GM18519 (cell line): ENCODE measurements at regions not wholly inside any gene's neighbourhood (a gene's known extent, or its start where the extent isn't known, plus 50 kb on each side); places are given as distances from the start of the nearest gene placed in this dataset.

Source experiments
- ATAC-seq: cut with Tn5 transposase; IDR thresholded peaks from one replicate; pipeline ENCODE4 v1.9.1; 2021; ENCODE audit warnings: mild to moderate bottlenecking, moderate library complexity; ENCODE audit not compliant: unreplicated experiment, low FRiP score

DNA sequence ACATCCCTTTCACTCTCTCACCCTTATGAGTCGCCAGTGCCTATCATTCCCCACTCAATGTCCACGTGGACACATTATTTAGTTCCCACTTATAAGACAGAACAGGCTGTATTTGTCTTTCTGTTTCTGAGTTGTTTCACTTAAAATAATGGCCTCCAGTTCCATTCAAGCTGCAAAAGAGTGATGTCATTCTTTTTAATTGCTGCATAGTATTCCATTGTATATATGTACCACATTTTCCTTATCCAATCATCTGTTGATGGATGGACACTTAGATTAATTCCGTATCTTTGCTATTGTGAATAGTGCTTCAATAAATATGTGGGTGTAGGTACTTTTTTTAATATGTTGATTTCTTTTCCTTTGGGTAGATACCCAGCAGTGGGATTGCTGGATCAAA is 79.1 kb downstream of the ZNF365 start:
- no peak for ATAC-seq

DNA sequence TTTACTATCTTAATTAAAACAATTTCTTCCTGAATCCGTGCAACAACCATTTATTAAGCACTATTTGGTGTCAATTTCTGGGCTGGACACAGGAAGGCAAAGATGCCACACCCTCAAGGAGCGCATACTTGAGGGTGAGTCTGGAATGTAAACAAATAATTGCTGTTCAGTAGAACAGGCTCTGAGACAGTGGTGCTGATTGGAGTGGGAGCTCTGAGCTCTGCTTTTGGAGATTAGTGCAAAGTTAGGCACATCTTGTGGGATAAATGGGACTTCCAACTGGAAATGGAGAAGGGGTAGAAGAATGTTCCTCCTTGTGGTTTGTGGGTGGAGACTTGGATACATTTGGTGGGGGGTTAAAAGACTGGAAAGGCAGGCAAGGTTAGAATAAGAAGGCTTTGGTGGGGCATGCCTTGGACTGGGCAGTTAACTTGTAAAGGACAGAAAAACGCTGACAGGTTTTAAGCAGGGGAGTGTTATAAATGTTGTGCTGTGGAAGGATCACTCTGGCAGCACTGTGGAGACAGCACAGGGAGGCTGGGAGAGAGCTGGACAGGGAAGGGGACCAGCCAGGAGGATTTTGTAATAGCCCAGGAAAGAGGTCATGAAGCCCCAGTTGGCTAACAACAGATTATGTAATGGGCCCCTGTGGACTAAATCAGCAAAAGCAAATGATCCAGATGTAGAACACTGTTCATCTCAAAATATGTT is 80.7 kb downstream of the ZNF365 start:
- ATAC-seq = no peak

DNA sequence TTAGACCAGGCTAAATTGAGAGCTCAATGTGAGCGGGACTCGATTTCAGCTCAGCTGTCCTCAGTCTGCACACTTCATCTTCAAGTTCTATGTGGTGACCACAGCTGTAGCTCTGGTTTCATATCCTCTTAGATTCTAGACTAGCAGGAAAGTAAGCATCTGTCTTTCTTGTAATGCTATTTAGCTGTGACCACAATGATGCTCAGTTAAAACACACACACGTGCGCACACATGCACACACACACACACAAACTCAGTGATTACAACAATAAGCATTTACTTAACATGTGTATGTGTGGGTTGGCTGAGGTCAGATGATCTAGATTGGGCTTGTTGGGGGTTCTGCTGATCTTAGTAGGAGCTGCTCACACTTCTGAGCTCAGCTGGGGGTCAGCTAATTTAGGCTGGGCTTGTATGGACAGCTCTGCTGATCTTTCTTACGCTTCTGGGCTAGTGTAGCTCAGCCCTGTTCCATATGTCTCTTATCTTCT is 82.5 kb downstream of the ZNF365 start:
- ATAC-seq = peak; percentile 99

DNA sequence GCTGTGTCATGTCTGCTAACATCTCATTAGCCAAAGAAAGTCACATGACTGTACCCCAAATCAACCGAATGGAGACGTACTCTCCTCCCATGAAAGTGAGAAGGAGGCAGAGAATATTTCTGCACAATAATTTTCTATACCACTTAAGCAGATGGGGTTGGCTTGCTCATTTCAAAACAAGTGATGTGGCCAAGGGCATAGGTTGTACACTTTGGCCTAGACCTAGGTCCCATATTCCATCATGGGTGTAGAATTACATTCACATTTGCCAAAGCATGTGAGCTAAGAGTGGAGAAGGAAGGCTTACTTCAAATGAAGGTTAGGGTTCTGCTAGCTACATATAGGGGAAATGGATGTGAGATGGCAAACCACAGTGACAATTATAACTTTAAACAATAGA is 83.0 kb downstream of the ZNF365 start:
- no peak for ATAC-seq

DNA sequence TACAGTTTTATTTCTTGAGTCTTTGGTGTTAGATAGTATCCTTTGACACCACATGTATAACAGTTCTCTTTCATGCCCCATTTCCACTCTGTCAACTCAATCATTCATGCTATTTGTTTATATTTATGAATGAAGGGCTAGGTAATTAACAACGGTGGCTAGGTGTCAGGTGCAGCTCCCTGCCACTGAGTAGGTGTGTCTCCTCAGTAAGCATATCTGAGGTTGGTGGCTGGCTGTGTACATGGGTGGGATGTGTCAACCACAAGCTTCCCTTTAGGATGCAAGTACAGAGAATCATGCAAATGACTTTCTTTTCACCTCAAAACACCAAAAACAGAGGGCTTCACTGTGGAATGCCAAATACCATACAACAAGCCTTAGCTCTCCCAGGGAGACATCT is 83.4 kb downstream of the ZNF365 start:
- no peak for ATAC-seq

DNA sequence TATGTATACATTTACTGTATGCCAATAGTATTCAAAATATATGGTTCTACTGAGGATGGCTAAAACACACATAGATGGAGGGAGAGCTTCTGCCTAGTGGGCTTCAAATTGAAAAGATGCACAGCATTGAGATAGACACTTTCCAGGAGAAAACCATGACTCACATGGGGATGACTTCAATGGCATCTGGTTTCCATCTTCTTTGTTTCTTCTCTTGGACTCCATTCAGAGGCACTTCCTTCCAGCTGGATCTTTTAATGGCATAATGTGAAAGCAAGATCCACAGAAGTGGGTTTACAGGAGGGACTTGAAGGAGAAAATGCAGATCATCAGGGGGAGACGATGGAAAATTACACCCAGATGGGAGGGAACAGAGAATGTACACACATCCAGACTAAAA is 84.9 kb downstream of the ZNF365 start:
- ATAC-seq = no peak

DNA sequence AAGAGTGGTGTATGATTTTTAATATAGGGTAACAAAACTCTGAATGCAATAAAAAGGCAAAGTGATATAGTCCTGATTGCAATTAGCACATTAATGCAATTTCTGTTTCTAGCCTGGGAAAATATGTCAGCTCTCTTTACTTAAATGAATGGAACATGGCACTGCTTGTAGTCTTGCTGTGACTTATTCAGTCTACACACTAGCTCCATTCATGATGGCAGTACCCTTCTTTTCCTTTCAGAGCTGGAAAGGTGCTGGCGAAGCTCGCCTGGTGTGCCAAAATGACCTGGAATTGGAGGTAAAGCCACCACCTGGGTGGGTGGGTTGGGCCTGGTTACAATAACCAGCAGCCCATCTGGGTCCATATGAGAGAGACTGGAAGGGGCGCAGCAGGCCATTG is 85.3 kb downstream of the ZNF365 start:
- no peak for ATAC-seq

DNA sequence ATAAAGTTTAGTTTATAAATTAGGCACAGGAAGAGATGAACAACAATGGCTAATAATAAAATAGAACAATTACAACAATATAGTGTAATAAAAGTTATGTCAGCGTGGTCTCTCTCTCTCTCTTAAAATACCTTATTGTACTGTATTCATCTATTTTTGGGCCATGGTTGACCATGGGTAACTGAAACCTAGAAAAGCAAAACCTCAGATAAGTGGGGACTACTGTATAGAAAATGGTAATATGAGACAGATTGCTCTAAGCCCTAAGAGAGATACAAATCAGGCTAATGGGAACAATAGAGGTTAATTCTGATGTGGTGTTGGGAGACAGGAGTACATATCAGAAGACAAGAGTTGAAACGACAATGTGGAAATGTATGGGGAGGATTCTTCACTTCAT is 86.2 kb downstream of the ZNF365 start:
- peak; percentile 33 for ATAC-seq

DNA sequence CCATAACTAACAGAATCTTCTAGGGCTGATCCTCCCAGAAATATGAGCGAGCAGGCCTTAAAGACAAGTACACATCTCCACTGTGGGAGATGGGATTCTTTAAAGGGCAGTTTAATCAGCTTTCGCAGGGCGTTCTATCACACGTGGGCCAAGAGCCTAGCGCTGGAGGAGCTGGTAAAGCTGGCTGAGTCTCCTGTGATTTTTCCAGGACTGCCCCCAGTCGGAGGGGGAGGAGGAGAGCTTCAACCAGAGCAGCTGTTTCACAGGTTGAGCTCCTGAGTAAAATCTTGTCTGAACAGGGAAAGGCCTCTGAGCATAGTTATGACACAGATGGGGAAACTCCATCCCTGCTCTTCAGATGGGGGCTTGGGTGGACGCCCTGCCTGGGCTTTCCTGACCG is 87.0 kb downstream of the ZNF365 start:
- no peak for ATAC-seq

DNA sequence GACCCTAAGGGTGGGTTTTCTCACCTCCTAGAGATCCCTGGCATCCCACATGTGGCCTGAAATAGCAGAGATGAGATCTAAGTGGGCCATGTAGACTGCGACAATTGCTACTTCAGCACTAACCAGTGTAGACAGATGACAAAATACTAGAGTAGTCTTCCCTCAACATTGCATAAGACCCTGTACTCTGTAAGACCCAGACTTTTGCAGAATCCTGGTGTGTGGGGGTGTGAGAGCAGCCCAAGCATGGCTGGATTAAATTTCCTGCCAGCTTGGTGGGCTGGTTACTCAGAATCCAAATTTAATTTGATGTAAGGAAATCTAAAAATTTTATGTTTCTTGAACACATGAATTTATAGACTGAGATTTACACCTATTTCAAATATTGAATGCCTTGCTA is 88.3 kb downstream of the ZNF365 start:
- ATAC-seq = no peak

DNA sequence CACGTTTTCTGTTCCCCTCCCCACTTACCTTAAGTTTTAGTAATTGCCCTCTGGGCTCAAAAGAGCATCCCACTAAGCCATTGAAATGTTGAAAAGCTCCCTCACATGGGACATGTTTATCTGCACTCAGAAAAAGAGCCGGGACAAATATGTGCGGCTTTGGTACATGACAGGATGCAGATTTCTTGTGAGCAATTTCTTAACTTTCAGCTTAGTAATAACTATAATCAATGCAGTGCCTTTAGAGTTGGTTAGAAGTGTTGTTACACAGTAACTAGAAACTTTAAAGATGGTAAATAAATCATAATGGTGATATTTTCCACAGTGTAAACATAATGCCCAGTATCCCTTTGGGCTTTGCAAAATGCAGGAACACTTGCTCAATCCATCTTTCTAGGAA is 89.2 kb downstream of the ZNF365 start:
- no peak for ATAC-seq

DNA sequence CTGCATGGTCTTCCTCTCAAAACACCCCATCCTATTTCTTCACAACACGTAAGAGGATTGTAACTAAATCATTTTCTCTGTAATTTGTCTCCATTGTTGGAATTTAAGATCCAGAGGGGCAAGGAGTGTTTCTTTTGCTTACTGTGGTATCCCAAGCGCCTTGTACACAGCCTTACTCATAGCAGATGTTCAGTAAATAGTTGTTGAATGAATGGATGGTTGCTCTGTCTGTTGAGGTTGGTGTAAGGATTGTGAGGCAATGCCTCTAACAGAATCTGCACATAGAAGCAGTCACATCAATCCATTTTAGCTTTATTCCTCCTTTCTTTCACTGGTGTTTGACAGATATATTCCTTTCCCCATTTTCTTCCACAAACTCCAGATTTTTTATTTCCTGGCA is 90.1 kb downstream of the ZNF365 start:
- ATAC-seq = no peak

DNA sequence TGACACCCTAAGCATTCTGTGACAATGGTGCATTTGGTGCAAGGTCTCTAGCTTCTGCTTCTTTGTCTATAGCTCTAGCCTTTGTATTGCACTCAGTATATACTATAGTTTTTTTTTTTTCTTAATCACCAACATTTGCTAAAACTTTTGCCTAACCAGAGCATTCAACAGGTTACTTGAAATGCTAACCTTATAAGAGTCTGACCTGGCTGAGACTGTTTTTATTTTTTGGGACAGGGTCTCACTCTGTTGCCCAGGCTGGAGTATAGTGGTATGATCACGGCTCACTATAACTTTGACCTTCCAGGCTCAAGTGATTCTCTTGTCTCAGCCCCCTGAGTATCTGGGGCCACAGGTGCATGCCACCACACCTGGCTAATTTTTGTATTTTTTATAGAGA is 92.4 kb downstream of the ZNF365 start:
- no peak for ATAC-seq

DNA sequence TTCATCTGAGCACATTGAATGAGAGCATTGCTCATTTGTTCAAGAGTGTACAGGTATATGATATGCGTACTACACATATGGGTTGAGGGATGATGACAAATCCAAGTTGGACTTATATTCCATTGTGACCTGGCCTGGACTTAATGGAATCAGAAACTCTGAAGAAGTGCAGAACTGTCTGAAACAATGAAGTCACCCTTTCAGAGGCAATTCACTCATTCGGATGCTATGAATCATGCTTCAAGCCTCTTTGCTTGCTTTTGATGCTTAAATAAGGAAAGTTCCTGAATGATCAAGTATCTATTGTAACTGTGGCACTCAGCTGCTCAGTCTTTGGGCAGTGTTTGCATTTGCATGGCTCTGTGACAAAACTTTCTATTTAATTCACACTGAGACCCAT is 93.4 kb downstream of the ZNF365 start:
- no peak for ATAC-seq

DNA sequence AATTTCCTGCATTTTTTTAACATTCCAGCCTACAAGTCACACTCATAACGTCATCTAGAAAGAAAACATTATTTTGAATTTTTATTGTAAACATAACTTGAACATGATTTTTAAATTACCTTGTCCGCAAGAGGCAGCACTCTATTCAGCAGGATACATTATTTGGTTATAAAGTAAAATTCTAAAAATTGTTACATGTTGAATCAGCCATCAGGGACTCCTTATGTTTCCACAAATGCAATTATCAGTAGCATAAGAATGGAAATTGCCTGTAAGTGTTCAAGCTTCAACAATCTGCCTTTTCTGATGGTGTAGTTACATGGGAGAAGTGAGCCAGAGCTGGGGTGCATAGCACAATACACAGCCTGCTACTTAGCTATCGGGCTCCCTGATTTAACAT is 97.5 kb downstream of the ZNF365 start:
- no peak for ATAC-seq

DNA sequence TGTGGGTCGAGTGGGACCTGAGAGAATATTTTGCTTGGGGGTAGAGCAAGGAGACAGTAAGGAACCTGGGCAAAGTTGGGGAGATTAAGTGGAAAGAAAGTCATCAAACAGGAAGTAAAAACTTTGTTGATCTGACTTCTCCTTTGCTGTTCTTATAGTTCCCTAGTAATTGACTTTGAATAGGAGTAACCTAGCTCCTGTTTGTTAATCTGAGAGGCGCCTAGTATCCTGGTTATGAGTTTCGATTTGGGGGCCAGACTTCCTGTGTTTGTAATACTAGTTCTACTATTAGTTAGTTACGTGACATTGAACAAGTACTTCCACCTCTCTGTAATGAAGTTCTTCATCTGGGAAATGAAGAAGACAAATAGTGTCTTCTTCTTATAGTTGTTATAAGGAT is 99.1 kb downstream of the ZNF365 start:
- no peak for ATAC-seq

DNA sequence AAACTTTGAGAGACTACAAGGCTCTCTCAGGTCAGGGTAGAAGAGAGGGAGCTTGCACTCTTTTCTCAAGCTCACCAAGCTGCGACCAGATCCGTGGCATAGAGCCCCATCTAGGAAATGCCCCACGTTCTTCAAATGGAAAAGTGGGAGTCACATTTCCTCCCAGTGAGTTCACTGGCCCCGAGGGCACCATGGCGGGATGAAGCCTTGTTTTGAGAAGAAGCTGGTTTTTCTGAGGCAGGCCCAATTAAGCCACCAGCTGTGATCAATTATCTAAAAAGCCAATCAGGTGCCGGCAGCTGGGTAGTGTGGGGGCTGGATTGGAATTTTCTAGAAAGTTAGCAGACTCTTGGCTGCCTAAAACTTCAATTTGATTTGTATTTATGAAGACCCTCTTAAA is 101.4 kb downstream of the ZNF365 start:
- no peak for ATAC-seq

DNA sequence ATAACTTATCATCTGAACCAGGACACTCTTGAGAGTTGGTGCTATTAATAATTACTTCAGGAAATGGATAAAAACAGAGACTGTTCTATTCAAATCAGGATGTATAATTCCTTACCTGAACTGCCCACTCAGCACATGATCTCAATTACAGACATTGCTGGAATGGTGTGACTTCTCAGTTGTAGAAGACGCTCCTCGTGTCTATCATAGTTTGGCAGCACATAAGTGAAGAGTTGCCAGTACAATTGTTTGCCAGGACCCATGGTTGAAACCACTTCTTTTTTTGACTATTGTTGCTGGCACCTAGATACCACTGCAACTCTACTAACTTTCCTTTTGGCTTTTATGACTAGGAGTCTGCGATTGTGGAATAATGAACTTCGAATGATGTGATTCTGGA is 105.4 kb downstream of the ZNF365 start:
- ATAC-seq = no peak

DNA sequence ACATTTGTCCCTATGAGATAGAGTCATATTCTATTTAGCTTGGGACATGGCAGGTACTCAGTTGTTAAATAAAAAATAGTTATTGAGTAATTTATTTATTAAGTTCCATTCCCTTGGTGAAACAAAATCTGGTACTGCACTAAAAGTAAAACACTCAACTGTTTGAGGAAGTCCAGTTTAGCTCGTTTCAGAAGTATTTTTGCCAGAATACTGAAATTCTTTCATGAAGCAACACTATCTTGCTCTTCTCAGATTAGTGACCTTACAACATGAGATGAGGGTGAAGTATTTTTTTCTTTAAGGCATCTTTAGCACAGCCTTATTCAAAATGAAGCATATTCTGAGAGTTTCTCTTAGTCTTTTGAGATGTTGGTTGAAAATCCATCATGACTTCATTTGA is 106.0 kb downstream of the ZNF365 start:
- ATAC-seq = no peak

DNA sequence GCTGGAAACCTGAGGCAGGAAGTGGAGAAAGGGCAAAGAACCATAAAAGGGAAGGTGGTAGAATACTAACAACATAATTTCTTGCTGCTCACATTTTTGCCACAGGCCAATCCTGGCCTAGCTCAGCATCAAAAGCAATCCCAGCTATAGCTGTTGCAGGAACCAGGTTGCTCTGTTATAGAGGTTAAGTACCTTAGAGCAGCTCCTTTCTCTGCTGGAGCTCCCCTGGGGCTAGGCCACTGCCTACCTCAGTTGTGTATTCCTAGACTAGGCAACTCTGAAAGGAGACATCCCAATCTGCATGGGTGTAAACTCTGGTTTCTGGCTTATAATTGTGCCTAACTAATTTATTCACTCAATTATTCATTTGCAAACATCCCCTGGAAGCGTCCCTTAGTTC is 108.4 kb downstream of the ZNF365 start:
- no peak for ATAC-seq

DNA sequence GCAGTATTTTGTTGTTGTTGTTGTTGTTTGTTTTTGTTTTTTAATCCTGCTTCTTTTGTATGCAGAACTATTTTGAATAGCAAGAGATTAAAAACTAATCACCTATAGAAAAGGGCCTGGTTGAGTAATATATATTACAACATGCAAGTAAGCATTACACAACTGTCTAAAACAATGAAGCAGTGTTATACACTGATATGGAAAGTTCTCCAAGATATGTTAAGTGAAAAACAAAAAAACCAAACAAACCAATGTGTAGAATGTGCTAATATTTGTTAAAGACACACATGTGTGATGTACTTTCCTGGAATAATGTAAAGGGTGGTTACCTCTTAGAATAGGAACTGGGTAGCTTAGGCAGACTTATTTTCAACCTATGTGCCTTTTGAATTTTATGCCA is 117.4 kb downstream of the ZNF365 start:
- no peak for ATAC-seq

DNA sequence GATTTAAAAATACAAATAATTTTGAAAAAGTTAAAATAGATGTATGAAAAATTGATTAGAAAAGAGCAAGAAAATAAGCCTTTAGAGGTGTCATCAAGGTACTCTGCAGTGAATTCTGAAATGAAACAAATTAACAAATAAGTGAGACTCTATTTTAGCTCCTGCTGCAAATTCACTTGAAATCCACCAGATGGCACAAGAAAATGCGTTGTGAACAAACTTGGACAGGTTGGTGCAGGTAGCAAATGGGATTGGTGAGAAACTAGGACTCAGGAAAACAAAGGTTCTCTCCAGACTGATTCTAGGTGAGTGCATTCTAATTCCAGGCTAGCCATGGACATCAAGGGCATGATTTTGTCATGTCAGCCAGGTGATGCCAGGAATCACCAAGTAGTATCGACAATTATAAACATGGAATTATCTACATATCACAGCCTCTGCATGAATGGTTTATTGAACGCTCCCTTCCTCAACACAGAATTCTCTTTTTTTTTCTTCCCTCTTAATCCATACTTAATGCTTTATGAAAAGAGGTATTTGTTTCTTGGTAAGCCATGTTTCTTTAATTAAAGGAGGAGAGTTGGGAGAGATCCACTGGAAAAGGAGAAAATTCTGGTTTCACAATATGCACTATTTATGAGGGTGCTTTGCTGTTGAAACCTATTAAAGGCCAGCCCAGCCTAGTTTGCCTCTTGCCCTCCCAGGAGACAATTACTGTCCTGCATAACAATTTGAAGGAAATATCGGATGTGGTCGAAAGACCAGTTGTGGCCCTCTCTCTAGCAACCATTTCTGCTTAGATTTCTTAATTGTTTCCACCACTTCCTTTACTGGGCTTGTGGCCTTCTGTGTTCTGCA is 118.1 kb downstream of the ZNF365 start:
- ATAC-seq = no peak
